ENCODE measurements at regions not wholly inside any gene's neighbourhood (a gene's known extent, or its start where the extent isn't known, plus 50 kb on each side); places are given as distances from the start of the nearest gene placed in this dataset.

DNA sequence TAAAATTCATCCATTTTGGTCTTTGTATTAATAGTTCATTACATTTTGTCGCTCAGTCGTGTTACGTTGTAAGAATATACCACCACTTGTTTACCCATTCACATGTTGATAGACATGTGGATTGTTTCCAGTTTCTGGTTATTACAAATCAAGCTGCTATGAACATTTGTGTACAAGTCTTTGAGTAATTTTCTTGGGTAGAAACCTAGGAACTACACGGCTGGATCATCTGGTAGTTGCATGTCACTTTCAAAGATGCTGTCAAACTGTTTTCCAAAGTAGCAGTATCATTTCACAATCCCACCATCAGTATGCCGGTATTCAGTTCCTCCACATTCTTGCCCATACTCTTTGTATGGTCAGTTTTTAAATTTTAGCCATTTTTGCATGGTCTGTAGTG, 98.0 kb downstream of the GASK1B start:
- Histone ChIP-seq H3K27ac (ENCODE audit: low read depth in 2 of 2, low read length in 1 of 2) (no peak overlapping the region), H4K20me1 (ENCODE audit: insufficient read depth) (no peaks in the 10 kb centered on the region), H3K4me1 (ENCODE audit: control insufficient read depth in 1 of 2, insufficient read depth in 2 of 2, low read depth in 1 of 2, low read length in 1 of 2) (no peaks in the 10 kb centered on the region), H3K79me2 (ENCODE audit: insufficient read depth) (no peaks in the 10 kb centered on the region; the same call in 1 of the 2 replicates), H3K4me2 (no peak overlapping the region), H3K9me3 (no peaks in the 10 kb centered on the region), H3F3A (replicated peaks; ENCODE audit: insufficient read depth) (no peaks in the 10 kb centered on the region), H3K4me3 (ENCODE audit: low read depth in 2 of 2, low read length in 1 of 2) (no peak overlapping the region), H3K9ac (no peak overlapping the region), H3K36me3 (replicated peaks in 1 of 2; ENCODE audit: control insufficient read depth in 1 of 2, insufficient read depth in 2 of 2, low read length in 1 of 2) (no peaks in the 10 kb centered on the region), H3K9me2 (no peaks in the 10 kb centered on the region), H3K27me3 (ENCODE audit: insufficient read depth) (no peaks in the 10 kb centered on the region), H2AFZ (ENCODE audit: low read depth) (no peak overlapping the region)
- WGBS (ENCODE audit: low lambda C conversion rate): 88% methylated on average over 5 of the region's 5 CpGs
- TF ChIP-seq RAD21 (IDR thresholded peaks at IDR 0.05; ENCODE audit: low read length) (no peak), SMC3 (IDR thresholded peaks at IDR 0.05; ENCODE audit: low read depth, low read length) (no peak), TAF1 (IDR thresholded peaks at IDR 0.05; ENCODE audit: borderline replicate concordance, low read depth, low read length) (no peak), NFIC (IDR thresholded peaks at IDR 0.05; ENCODE audit: borderline replicate concordance) (no peak), MEF2A (IDR thresholded peaks at IDR 0.05; ENCODE audit: borderline replicate concordance, low read depth) (no peak), YY1 (IDR thresholded peaks at IDR 0.05; ENCODE audit: low read depth) (no peak), FOSL2 (IDR thresholded peaks at IDR 0.05; ENCODE audit: borderline replicate concordance, low read depth) (no peak), SIN3A (IDR thresholded peaks at IDR 0.05; ENCODE audit: borderline replicate concordance, low read depth, low read length) (no peak), TEAD4 (IDR thresholded peaks at IDR 0.05; ENCODE audit: borderline replicate concordance, insufficient read depth) (no peak), MXI1 (IDR thresholded peaks at IDR 0.05; ENCODE audit: low read depth, low read length) (no peak), EZH2phosphoT487 (IDR thresholded peaks at IDR 0.05; ENCODE audit: borderline replicate concordance, low read depth) (no peak), RFX5 (IDR thresholded peaks at IDR 0.05; ENCODE audit: low read length) (no peak)
- TF ChIP-seq, protein P1, sequence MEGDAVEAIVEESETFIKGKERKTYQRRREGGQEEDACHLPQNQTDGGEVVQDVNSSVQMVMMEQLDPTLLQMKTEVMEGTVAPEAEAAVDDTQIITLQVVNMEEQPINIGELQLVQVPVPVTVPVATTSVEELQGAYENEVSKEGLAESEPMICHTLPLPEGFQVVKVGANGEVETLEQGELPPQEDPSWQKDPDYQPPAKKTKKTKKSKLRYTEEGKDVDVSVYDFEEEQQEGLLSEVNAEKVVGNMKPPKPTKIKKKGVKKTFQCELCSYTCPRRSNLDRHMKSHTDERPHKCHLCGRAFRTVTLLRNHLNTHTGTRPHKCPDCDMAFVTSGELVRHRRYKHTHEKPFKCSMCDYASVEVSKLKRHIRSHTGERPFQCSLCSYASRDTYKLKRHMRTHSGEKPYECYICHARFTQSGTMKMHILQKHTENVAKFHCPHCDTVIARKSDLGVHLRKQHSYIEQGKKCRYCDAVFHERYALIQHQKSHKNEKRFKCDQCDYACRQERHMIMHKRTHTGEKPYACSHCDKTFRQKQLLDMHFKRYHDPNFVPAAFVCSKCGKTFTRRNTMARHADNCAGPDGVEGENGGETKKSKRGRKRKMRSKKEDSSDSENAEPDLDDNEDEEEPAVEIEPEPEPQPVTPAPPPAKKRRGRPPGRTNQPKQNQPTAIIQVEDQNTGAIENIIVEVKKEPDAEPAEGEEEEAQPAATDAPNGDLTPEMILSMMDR (IDR thresholded peaks at IDR 0.05): no peak
- TF ChIP-seq, protein P2, sequence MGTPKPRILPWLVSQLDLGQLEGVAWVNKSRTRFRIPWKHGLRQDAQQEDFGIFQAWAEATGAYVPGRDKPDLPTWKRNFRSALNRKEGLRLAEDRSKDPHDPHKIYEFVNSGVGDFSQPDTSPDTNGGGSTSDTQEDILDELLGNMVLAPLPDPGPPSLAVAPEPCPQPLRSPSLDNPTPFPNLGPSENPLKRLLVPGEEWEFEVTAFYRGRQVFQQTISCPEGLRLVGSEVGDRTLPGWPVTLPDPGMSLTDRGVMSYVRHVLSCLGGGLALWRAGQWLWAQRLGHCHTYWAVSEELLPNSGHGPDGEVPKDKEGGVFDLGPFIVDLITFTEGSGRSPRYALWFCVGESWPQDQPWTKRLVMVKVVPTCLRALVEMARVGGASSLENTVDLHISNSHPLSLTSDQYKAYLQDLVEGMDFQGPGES (IDR thresholded peaks at IDR 0.05; ENCODE audit: low read depth, low read length): no peak
- POLR2A ChIA-PET: no interaction called here
- no peak for DNase-seq
- CTCF ChIA-PET: no interaction called here

DNA sequence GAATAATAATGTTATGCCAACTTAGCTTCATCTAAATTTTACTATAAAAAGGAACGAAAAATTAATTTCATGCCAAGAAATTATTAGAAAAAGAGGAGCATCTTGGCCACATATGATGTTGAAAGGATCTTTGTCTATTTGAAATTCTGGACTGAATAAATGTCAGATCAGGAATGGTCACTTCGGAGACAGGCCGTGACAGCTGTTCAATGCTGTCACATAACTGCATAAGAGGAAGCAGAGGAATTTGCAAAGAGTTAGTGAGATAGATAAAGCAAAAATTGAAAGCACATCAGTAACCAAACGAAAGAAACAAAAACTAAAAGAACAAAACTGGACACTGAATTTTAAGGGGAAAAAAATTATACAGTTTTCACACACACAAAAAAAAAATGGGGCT, 100.9 kb downstream of the GASK1B start:
- Histone ChIP-seq H3K27ac (ENCODE audit: low read depth in 2 of 2, low read length in 1 of 2) (no peak overlapping the region), H3K9me2 (no peaks in the 10 kb centered on the region; the same call in 1 of the 2 replicates), H3K27me3 (ENCODE audit: insufficient read depth) (no peaks in the 10 kb centered on the region), H4K20me1 (ENCODE audit: insufficient read depth) (no peaks in the 10 kb centered on the region), H3K4me1 (ENCODE audit: control insufficient read depth in 1 of 2, insufficient read depth in 2 of 2, low read depth in 1 of 2, low read length in 1 of 2) (peaks cover 0 to 12% of the 10 kb centered on the region in 2 experiments; a peak in 1 of 4 replicates), H2AFZ (ENCODE audit: low read depth) (no peak overlapping the region), H3F3A (replicated peaks; ENCODE audit: insufficient read depth) (no peaks in the 10 kb centered on the region), H3K36me3 (replicated peaks in 1 of 2; ENCODE audit: control insufficient read depth in 1 of 2, insufficient read depth in 2 of 2, low read length in 1 of 2) (no peaks in the 10 kb centered on the region), H3K4me3 (ENCODE audit: low read depth in 2 of 2, low read length in 1 of 2) (no peak overlapping the region), H3K9ac (no peak overlapping the region), H3K79me2 (ENCODE audit: insufficient read depth) (no peaks in the 10 kb centered on the region; the same call in 1 of the 2 replicates), H3K9me3 (no peaks in the 10 kb centered on the region), H3K4me2 (no peak overlapping the region)
- POLR2A ChIA-PET: no interaction called here
- DNase-seq: no peak
- WGBS (ENCODE audit: low lambda C conversion rate): 80% methylated on average over 4 of the region's 4 CpGs
- CTCF ChIA-PET: no interaction called here
- TF ChIP-seq ELF1 (IDR thresholded peaks at IDR 0.05) (no peak), RFX5 (IDR thresholded peaks at IDR 0.05; ENCODE audit: low read length) (no peak), SMC3 (IDR thresholded peaks at IDR 0.05; ENCODE audit: low read depth, low read length) (no peak), SIN3A (IDR thresholded peaks at IDR 0.05; ENCODE audit: borderline replicate concordance, low read depth, low read length) (no peak), TAF1 (IDR thresholded peaks at IDR 0.05; ENCODE audit: borderline replicate concordance, low read depth, low read length) (no peak), GATA2 (CRISPR knock-in tag; IDR thresholded peaks at IDR 0.05) (no peak), RAD21 (IDR thresholded peaks at IDR 0.05; ENCODE audit: low read length) (no peak), FOXJ3 (CRISPR knock-in tag; IDR thresholded peaks at IDR 0.05) (no peak), TCF12 (IDR thresholded peaks at IDR 0.05) (no peak)
- TF ChIP-seq, protein P1 (IDR thresholded peaks at IDR 0.05): no peak
- TF ChIP-seq, protein P3, sequence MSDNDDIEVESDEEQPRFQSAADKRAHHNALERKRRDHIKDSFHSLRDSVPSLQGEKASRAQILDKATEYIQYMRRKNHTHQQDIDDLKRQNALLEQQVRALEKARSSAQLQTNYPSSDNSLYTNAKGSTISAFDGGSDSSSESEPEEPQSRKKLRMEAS (IDR thresholded peaks at IDR 0.05; ENCODE audit: low read depth): no peak
